Glutamatergic neuron (in vitro differentiated cells): ENCODE measurements at regions not wholly inside any gene's neighbourhood (a gene's known extent, or its start where the extent isn't known, plus 50 kb on each side); places are given as distances from the start of the nearest gene placed in this dataset.

Source experiments
- DNase-seq: peaks from one replicate; pipeline ENCODE4 v3.0.0; 2022
- H3K27ac Mint-ChIP-seq: one replicate; pipeline ENCODE4 v1.8.0; 2020; ENCODE audit warnings: mild to moderate bottlenecking, mixed read lengths, inconsistent platforms; ENCODE audit not compliant: unreplicated experiment
- H3K27me3 Mint-ChIP-seq: one replicate; pipeline ENCODE4 v1.8.0; 2020; ENCODE audit warnings: mild to moderate bottlenecking, moderate library complexity, mixed read lengths, inconsistent platforms; ENCODE audit not compliant: unreplicated experiment
- H3K36me3 Mint-ChIP-seq: one replicate; pipeline ENCODE4 v1.8.0; 2020; ENCODE audit warnings: mild to moderate bottlenecking, mixed read lengths, inconsistent platforms; ENCODE audit not compliant: unreplicated experiment
- H3K4me1 Mint-ChIP-seq: one replicate; pipeline ENCODE4 v1.8.0; 2020; ENCODE audit warnings: mild to moderate bottlenecking, low read depth, mixed read lengths, inconsistent platforms; ENCODE audit not compliant: unreplicated experiment
- H3K4me3 Mint-ChIP-seq: one replicate; pipeline ENCODE4 v1.8.0; 2020; ENCODE audit warnings: mild to moderate bottlenecking, mixed read lengths, inconsistent platforms; ENCODE audit not compliant: unreplicated experiment
- H3K9me3 Mint-ChIP-seq: one replicate; pipeline ENCODE4 v1.8.0; 2020; ENCODE audit warnings: mild to moderate bottlenecking, moderate library complexity, mixed read lengths, inconsistent platforms; ENCODE audit not compliant: unreplicated experiment
- TF ChIP-seq, protein P1 (sequence below): fragments of 200-600 bp; sonication (generic); IDR thresholded peaks from one replicate; pipeline ENCODE4 v1.5.0; 2021; ENCODE audit not compliant: partially characterized antibody, unreplicated experiment

DNA sequence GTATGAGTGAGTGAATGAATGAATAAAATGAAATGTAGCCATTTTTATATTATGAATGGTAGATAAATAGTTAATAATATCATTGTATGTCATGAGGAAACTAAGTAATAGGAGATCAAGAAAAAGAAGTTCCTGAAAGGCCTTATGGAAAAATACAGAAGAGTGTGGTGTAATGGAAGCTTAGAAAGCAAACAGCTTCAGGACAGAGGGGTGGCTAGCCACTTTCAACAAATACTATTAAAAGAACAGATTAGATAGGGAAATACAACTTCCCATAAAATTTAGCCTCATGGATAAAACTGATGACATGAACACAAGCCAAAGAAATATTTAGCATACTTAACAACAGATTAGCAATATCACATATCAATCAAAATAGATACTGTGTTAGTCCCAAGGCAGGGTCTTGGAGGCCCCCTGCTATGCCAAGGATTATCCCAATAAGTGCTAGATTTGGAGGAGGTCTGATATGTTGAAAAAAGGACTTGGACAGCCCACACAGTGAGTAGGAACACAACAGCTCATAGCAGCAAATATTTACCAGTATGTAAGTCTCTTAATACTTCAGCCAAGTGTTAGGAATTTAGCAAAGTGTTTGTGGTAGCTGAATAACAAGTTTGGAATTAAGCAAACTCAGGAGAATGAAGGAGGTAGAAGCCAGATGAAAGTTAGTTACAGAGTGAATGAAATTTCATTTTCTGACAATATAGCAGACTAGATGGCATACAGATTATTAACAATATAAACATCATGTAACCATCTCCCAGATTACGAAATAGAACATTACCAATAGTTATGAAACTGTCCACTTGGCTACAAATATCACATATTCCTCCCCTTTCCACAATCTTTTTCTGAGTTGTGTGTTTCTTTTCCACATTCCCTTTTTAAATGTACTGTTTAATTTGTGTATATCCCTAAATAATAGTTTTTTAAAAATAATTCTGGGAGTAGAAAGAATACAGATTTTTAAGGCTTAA, 1632.0 kb downstream of the PCDH9 start:
- TF ChIP-seq, protein P1, sequence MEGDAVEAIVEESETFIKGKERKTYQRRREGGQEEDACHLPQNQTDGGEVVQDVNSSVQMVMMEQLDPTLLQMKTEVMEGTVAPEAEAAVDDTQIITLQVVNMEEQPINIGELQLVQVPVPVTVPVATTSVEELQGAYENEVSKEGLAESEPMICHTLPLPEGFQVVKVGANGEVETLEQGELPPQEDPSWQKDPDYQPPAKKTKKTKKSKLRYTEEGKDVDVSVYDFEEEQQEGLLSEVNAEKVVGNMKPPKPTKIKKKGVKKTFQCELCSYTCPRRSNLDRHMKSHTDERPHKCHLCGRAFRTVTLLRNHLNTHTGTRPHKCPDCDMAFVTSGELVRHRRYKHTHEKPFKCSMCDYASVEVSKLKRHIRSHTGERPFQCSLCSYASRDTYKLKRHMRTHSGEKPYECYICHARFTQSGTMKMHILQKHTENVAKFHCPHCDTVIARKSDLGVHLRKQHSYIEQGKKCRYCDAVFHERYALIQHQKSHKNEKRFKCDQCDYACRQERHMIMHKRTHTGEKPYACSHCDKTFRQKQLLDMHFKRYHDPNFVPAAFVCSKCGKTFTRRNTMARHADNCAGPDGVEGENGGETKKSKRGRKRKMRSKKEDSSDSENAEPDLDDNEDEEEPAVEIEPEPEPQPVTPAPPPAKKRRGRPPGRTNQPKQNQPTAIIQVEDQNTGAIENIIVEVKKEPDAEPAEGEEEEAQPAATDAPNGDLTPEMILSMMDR = no peak
- H3K4me3 Mint-ChIP-seq = no peak overlapping the region

DNA sequence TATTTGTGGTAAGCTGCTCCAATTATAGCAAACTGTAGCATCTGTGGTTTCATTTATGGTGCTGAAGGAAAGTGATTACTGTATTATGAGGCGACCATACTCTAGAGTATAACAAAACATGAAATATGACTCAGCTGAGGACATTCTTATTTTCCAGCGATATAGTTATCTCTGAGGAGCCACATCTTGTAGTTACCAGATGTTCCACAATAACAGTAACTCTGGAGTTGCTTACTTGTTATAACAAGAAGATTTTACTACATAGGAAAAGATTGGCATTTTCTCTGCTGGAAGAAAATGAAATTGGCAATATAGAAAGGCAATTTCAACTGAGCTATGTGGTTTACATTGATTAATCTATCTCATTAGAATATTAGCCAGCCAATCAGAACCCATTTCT, 1634.2 kb downstream of the PCDH9 start:
- H3K4me1 Mint-ChIP-seq = peaks cover 3% of the 10 kb centered on the region
- H3K4me3 Mint-ChIP-seq = no peak overlapping the region
- no peaks in the 10 kb centered on the region for H3K36me3 Mint-ChIP-seq
- H3K27ac Mint-ChIP-seq = no peak overlapping the region
- no peak for DNase-seq
- no peaks in the 10 kb centered on the region for H3K27me3 Mint-ChIP-seq
- TF ChIP-seq, protein P1 = no peak
- H3K9me3 Mint-ChIP-seq = no peaks in the 10 kb centered on the region

More for the DNA sequence above, 1632.0 kb downstream of the PCDH9 start:
- DNase-seq = no peak
- peaks cover 3% of the 10 kb centered on the region for H3K4me1 Mint-ChIP-seq
- no peaks in the 10 kb centered on the region for H3K9me3 Mint-ChIP-seq
- no peaks in the 10 kb centered on the region for H3K27me3 Mint-ChIP-seq
- no peak overlapping the region for H3K27ac Mint-ChIP-seq
- no peaks in the 10 kb centered on the region for H3K36me3 Mint-ChIP-seq

DNA sequence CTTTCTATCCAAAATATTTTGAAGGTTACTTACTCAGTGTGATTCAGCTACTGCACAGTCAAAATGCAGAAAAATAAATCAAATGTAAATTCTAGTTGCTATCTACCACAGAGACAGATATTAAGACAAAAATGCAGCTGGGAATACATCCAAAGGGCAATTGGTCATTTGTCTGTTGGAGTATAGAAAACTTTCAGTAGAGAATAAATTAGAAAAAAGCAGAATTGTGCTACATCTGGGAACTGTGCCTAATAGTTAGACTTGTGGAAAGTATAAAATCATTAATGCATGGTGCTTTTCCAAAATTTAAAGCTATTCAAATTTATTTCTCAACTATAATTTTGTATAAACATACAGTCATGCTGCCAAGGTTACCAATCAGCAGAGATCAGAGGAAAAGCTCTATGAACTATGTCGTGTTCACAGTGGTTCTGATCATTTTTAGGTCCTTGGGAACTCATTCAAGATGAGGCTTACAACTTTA, 1635.8 kb downstream of the PCDH9 start:
- H3K27me3 Mint-ChIP-seq = no peaks in the 10 kb centered on the region
- peaks cover 3% of the 10 kb centered on the region for H3K4me1 Mint-ChIP-seq
- no peak overlapping the region for H3K27ac Mint-ChIP-seq
- no peak overlapping the region for H3K4me3 Mint-ChIP-seq
- no peaks in the 10 kb centered on the region for H3K36me3 Mint-ChIP-seq
- TF ChIP-seq, protein P1 = no peak
- DNase-seq = no peak
- H3K9me3 Mint-ChIP-seq = no peaks in the 10 kb centered on the region

DNA sequence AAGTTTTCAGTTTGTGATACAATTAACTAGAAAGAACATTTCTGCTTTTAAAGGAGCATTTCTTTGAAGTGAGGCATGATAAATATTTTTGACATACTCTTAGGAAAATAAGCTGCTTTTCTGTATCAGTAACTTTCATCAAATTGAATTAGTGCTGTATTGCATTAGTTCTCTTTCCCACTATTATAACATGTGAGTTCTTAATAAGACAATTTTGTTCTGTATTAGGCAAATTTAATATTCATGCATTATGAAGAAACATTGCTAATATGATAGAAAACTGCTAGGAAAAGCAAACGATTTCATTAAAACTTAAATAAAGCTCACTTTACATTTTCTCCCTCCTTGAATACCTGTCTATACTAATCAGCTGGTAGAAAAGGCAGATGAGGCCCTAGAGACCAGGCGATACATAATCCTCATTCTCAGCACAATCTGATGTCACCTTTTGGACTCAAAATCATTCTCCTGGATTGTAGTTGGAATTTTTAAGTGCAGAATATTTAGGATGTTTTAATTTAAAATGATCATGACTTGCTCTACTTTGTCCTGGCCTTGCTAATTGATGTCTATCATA, 1636.8 kb downstream of the PCDH9 start:
- no peaks in the 10 kb centered on the region for H3K4me1 Mint-ChIP-seq
- H3K27me3 Mint-ChIP-seq = no peaks in the 10 kb centered on the region
- TF ChIP-seq, protein P1 = no peak
- H3K36me3 Mint-ChIP-seq = no peaks in the 10 kb centered on the region
- H3K9me3 Mint-ChIP-seq = no peaks in the 10 kb centered on the region
- no peak overlapping the region for H3K27ac Mint-ChIP-seq
- H3K4me3 Mint-ChIP-seq = no peak overlapping the region
- no peak for DNase-seq

DNA sequence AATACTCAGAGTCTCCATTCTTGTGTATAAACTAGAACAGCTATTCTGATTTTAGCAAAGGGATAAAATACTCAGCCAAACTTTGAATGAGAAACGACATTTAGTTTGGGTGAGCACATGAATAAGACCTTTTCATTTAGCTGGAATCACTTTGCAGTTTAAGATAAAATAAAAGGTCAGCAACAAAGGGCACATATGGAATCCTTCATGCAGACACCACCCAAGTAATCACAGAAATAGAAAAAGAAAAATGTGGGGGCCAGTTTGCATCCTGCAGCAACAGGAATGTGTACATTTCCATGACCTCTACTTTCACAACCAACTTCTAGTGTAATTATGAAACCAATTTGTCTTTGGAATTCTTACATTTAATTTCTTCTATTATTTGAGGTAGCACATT, 1637.4 kb downstream of the PCDH9 start:
- H3K36me3 Mint-ChIP-seq = no peaks in the 10 kb centered on the region
- no peaks in the 10 kb centered on the region for H3K9me3 Mint-ChIP-seq
- no peaks in the 10 kb centered on the region for H3K4me1 Mint-ChIP-seq
- TF ChIP-seq, protein P1 = no peak
- H3K4me3 Mint-ChIP-seq = no peak overlapping the region
- no peak overlapping the region for H3K27ac Mint-ChIP-seq
- no peak for DNase-seq
- peaks cover 1% of the 10 kb centered on the region for H3K27me3 Mint-ChIP-seq
